NCI-H187 (cell line): ENCODE measurements at regions not wholly inside any gene's neighbourhood (a gene's known extent, or its start where the extent isn't known, plus 50 kb on each side); places are given as distances from the start of the nearest gene placed in this dataset.
"Not testable (repeated sequence)": the region's sequence is repeated elsewhere in the genome, so short reads cannot be mapped to it uniquely, and the experiment has no call there.

Experiments used
- DNase-seq, 2 experiments: peaks; one replicate each; lab custom pipeline; 2025; lab: John Stamatoyannopoulos, UW

DNA sequence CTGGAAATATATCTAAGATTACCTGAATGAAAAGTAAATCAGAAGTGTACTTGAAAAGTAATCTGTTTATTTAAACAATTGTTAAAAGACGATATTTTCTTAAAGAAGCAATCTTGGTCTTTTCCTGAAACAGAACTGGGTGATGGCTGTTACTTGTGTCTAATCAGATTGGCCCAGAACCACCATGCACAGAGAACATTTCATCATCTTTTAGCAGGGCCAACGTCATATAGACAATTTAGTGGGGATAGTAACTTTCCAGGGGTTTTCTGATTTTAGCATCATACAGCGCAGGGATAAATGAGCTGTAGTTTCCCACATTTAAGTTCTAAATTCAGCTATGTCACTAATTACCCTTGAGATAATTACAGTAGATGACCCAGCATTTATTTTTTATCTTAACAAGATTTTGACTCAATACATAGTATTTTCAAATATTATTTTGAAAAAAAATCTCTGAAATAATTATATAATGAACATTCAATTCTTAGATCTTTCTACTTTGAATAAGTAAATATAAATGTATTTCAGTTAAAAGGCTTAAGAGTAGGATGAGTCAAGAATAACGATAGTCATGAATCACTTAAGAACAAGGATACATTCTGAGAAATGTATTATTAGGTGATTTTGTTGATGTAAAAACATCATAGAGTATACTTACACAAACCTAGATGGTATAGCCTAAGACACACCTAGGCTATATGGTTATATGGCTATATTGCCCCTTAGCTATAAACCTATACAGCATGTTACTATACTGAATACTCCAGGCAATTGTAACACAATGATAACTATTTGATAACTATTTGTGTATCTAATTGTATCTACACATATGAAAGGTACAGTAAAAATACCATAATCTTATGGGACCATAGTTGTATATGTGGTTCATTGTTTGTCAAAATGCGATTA is 103.8 kb upstream of the MME start:
- no peak for DNase-seq

DNA sequence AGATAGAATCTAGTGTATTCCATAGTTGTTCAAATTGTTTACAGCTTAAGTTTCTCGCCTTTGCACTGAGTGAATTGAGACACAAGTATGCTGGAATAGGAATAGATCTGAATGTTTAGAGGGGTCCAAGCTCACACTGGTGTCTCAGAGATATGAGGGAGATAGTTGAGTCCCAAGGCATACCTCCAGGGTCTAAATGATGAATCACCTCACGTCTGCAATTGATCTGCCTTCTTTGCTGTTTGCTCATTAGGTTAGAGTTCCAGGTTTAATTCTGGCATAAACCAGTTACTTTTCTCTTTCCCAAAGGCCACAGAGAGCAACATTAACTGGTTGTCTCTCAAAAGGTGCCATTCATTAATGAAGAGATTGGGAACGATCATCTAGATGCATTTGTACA is 106.3 kb upstream of the MME start:
- no peak for DNase-seq

DNA sequence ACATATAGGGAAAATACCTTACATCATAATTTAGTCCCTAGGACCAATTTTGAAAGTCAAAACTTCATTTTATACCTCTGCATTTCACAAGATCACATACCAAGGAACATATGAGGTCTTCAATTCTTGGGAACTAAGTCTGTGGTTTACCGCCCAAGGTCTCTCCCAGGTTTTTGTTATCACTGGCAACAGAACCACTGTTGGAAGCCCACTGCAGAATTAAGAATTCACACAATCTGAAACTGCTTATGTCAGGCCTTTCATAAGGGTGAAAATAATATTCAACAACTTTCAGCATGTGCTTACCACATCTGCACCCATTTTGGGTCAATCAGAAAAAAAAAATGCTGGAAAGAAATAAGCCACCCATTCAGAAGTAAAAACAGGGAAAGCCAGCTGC is 107.2 kb upstream of the MME start:
- no peak for DNase-seq

DNA sequence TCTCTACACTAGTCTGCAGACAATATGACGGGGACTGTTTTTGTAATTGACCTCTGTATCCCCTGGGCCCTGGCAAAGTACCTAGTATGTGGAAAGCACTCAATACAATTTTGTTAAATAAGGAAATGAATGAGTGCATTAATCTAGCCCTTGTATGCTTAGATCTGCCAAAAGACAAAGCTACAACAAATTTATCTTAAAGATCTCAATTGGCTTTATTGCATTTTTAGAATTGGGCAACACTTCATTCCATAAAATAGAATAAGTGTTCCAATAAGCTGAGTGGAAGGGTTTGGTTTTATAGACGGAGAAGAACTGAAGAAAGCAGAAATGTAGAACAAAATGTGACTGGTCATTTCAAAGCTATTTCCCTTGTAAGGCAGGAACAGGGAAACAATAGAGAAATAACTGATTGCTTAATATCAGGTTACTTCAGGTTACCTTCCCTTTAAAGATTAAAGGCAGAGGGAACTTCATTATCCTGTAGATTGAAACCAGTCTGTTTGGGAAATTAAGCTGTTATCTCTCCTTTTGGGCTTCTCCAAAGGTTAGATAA is 108.3 kb upstream of the MME start:
- DNase-seq, result no peak

DNA sequence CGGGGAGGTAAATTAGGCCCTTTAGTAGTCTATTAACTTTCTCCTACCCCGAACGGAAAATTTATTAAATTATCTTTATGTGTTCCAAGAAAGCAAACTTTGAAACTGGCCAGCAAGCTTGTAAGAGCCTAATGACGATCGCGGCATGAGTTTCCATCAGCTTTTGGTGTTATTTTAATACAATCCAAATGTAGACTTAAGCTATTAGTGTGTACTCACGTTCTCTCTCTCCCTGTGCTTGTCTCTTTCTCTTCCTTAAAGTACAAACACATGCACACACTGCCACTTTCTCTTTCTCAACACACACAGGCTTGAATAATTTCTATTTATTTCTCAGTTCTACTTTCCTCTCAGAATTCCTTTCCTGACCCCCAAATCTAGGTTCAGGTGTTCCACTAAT is 108.8 kb upstream of the MME start:
- DNase-seq, result no peak

DNA sequence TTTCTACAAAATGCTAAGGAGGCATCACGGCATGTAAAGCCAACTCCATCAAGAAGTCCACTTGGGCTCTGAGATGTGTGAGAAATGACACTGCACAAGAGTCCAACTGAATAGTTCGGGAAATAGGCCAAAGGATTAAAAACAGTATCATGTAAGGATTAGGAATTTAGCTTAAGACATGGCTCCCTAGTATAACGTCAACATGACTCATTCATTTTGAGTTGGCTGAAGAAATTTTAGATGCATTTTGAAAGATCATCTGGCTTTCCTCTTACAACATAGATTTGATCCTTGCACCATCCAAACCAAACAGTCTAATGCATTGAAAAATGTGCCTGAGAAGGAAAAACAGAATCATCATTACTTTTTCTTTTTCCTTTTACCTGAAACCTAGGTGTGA is 109.3 kb upstream of the MME start:
- DNase-seq, result no peak

DNA sequence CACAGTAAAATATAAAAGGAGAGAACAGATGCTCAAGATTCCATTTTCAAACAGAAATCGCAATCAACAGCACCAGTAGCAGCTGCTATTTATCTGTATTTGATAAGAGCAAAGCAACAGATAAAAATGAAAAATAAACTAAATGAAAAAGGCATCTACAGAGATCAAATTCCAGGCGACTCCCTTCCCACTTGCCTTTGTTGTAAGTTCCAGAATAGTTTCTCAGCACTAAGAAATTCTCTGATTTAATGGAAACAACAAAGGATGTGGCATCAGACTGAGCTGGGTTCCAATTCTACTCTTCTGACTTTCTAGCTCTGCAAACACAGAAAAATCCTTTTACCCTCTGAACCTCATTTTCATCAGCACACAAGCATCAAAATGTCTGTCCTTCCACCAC is 110.8 kb upstream of the MME start:
- DNase-seq, result no peak

DNA sequence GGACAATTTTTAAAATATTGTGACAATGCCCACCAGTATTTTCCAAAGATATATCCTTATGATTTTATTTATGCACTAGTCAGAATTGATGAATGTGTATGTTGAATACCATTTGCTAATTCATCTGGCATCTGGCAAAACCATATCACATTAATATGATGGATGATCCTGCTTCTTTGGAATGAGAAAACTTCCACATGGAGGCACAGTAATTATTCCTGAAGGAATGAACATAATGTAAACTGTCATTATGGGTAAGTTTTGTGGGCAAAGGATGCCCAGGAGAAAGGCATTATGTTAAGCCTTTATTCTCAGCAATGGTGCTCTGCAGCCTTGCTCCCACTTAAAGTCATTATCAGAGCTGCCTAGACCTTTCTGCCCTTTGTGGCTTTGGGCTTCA is 113.0 kb upstream of the MME start:
- DNase-seq, result no peak

DNA sequence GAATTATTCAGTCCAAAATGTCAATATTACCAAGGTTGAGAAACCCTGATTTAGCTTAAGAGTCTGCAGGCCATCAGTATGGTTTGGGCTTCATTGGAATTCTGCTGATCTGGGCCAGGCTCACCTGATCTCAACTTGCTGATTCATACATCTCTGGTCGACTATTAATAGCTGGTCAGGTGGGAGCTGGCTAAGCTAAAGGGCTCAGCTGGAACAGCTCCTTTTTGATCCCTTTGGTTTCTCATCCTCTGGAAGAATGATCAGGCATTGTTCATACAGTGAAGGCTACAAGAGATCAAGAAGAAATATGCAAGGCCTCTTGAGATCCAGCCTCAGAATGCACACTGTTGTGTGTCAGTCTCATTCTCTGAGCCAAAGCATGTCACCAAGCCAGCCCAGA is 123.3 kb upstream of the MME start:
- DNase-seq, result no peak

DNA sequence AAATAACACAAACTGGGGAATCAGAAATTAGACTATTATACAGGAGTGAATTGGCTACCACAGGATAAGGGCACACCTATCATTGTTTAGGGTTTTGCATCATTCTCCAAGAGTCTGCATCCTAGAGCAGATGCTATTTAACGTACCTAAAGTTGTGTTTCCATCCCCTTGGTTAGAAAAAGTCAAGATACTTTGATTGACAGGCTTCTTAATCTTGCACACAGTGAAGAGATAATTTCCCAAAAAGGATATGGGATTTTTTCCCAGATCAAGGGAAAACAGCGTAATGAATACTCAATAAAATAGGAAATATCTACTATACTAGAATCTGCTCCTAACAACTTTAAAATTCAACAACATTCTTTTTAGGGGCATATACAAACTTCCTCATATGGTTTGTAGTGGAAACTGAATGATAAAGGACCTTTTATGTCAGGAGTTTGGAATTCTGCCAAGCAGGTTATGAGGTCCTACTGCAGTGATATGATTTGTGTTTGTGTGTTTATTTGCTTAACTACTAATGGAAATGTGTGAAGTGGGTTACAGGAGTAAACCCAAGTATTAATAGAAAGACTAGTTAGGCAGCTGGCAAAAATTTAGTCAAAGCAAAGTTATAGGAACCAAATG is 124.1 kb upstream of the MME start:
- no peak for DNase-seq

DNA sequence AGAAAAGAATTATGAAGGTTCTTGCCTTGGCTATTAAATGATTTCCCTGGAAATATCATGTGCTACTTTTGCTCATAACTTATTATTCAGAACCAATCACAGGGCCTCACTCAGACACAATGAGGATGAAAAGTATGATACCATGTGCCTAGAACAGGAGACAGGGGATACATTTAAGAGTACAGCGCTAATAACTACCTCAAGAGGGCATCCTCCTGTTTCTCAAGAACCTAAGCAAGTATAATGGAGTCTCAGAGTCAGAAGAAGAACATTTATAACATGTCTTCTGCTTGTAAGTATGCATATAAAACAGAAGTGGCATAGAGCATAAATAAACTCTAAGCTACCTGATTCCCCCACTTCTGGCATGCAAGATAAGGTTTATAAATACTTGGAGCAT is 125.4 kb upstream of the MME start:
- DNase-seq, result no peak

DNA sequence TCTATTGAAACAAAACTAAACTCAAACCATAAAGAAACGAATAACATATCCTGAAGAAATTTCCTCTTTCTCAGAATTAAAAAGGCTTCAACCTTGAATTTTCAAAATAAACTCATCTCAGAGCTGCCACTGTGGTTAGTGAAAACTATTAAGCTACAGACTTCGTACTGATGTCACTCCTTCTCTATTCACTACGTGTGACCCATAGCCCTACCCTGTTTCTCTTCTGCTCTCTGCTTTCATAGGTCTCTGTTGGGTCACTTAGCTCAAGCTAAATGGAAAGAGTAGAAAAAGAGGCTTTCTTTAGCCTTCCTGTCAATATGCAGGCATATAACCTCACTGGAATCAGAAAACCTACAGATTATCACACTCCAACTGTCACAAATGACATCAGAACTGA is 126.6 kb upstream of the MME start:
- DNase-seq, result no peak

DNA sequence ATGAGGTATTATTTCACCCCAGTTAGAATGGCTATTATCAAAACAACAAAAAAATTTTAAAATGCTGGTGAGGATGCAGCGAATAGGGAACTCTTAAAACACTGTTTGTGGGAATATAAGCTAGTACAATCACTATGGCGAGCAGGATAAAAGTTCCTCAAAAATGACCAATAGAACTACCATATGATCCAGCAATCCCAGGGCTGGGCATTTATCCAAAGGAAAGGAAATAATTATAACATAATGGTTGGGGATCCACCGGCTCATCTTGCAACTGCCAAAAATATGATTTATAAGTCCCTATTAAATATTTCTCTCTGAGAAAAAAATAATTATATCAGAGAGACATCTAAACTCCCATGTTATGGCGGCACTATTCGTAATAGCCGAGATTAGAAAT is 127.6 kb upstream of the MME start:
- DNase-seq, result no peak

DNA sequence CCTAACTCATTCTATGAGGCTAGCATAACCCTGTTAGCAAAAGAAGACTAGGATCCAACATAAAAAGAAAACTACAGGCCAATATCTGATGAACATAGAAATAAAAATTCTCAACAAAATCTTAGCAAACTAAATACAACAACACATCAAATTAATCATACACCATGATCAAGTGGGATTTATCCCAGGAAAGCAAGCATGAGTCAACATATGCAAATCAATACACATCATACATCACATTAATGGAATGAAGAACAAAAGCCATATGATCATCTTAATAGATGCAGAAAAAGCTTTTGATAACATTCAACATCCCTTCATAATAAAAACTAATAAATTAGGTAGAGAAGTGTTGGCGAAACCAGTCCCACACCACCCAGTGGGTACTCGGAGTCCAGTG is 136.1 kb upstream of the MME start:
- DNase-seq, result no peak

DNA sequence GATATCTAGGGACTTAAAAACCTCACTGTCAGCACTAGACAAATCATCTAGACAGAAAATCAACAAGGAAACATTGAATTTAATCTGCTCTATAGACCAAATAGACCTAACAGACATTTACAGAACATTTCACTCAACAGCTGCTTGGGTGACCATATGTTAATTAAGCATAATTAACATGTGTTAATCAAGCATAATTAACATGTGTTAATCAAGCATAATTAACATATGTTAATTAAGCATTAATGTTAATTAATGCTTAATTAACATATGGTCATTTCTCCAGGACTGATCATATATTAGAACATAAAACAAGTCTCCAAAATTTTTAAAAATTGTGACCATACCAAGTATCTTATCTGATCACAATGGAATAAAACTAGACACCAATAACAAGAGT is 137.3 kb upstream of the MME start:
- DNase-seq, result no peak

DNA sequence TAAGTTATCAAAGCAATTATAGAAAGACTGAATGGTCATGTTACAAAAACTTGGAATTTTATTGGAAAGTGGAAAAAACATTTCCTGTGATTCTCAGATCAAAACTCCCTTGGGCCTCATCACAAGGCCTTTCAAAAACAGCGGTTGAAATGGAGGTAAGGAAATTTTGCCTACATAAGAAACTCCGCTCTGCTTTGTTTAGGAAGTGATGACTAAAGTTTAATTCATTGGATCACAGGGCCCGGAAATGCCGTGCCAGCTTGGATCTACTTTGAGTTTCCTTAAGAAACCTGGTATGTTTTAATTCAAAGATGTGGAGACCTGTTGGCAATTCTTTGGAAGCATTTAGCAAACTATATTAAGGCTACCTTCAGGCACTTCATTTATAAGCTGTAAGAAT is 143.9 kb upstream of the MME start:
- DNase-seq, result no peak

DNA sequence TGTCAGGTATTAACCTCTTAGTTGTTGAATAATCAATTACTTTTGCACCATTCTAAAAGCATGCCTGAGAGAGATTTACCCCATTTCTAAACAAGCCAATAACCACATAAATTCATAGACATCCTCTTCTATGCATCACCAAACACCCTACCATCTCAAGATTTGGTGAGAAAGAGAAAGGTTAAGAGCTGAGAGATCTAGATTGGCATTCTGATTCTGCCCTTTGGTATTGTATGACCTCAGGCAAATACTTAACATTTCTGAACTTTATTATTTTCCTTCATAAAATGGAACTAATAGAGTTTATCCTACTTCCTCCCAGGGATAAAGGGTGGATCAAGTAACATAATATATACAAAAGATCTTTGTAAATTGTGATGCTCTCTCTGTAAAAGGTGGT is 146.5 kb upstream of the MME start:
- no peak for DNase-seq

DNA sequence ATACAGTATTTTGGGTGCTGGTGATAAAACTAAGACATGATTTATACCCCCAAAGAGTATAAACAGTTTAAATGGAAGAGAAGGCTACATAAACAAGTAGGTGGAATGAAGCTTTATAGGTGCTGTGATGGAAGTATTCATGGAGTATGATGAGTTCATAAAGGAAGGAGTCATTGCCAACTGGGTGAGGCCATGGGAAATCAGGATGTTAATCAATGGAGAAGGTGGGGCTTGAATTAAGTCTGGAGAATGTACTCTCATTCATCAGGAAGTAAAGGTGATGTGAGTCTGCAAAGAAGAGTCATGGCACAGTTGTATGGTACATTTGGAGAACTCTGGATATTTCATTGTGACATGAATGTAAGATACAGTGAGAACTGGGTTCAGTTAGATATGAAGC is 147.5 kb upstream of the MME start:
- DNase-seq, result no peak

DNA sequence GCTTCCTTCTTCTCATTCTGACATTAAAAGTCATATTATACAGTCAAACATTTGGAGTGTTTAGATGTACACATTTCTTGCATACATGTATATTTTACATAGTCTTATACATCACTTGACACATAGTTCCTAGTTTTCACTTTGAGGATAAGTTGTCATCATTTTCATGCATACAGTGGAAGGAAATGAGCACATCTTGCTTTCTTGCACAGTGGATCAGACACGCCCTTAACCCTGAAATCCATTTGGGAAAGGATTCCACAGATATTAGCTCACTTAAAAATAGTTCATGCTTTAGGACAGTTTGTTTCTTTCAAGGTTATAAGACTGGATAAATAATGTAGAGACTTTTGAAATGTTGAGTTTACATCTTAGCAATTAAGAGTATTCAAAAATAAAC is 148.6 kb upstream of the MME start:
- no peak for DNase-seq

DNA sequence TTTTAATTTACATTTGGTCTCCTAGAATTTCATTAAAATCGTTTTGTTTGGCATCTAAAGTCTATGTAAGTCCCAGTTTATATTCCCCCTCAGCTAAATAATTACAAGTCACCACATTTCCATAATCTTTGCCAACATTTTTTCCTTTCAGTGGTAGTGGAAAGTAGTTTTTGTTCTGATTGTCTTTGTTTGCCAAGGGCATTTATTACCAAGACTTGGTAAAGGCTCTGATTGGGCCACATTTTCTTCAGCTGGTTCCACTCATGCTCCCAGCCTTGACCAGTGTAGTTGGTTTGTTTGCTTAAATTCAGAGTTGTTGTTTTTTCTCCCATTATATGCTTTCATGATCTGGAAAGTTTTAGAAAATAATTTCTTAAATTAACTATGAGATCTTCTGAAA is 153.4 kb upstream of the MME start:
- no peak for DNase-seq

DNA sequence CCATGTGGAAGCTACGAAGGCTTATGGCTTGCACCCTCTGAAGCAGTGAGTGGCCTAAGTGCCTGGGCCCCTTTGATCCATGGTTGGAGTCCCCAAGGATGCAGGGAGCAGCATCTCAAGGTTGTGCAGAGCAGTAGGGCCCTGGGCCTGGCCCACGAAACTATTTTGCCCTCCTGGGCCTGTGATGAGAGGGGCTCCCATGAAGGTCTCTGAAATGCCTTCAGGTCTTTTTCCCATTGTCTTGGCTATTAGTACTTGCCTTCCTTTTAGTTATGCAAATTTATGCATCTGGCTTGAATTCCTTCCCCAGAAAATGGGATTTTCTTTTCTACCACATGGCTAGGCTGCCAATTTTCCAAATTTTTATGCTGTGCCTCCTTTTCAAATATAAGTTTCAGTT is 158.8 kb upstream of the MME start:
- DNase-seq, result no peak

DNA sequence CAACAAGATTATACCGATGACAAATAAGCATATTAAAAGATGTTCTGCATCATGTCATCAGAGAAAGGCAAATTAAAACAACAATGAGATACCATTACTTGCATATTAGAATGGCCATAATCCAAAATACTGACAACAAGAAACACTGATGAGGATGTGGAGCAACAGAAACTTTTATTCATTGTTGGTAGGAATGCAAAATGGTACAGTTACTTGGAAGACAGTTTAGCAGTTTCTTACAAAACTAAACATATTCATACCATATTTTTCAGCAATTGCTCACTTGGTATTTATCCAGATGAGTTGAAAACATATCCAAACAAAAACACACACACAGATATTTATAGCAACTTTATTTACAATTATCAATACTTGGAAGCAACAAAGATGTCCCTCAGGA is 160.9 kb upstream of the MME start:
- DNase-seq, result no peak

DNA sequence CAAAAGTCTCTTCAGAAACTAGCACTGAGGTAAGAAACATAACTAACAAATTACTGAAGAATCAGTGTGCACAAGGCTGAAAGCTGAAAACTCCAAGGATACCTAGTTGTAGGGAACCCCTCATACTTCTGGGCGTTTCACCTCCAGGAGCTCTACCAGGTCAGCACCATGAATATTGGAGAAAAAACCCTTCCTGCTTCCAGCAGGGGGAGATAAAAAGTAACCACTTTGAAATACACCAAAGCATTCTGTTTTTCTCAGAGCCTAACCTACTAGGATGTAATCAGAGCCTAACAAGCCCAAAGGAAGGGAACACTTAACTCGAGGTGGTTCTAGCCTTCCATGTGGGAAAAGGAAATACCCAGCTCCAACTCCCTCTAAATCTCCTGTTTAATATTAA is 175.8 kb upstream of the MME start:
- no peak for DNase-seq

DNA sequence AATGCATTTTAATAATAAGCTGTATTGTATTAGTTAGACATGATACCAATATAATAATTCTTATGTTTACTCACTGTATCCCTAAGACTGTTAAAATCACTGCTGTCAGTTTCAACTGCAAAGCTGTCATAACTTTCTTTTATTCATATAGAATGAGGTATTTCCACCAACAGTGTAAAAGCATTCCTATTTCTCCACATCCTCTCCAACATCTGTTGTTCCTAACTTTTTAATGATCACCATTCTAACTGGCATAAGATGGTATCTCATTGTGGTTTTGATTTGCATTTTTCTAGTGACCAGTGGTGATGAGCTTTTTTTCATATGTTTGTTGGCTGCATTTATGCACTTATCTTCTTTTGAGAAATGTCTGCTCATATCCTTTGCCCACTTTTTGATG is 177.6 kb upstream of the MME start:
- DNase-seq, result not testable (repeated sequence)
